AG04449 (cell line): ENCODE measurements at regions not wholly inside any gene's neighbourhood (a gene's known extent, or its start where the extent isn't known, plus 50 kb on each side); places are given as distances from the start of the nearest gene placed in this dataset.

Experiments used
- CTCF ChIA-PET: fragments of 350-600 bp; formaldehyde crosslinking; extraction: SDS; loops from one replicate; lab custom pipeline; 2021; ENCODE audit warnings: antibody characterized with exemption; lab: Yijun Ruan, JAX
- POLR2A ChIA-PET: fragments of 400-600, 350-600 bp; formaldehyde crosslinking; extraction: SDS; loops from one replicate; lab custom pipeline; 2020; ENCODE audit warnings: antibody characterized with exemption, inconsistent platforms; lab: Yijun Ruan, JAX
- DNase-seq: peaks from one replicate; pipeline ENCODE4 v3.0.0-alpha.2; 2010; ENCODE audit warnings: low read depth, low spot score
- H3K4me3 ChIP-seq: 2 replicates; pipeline ENCODE4 v1.5.1; 2011; ENCODE audit warnings: low read depth, mild to moderate bottlenecking, control low read depth, low read length
- TF ChIP-seq, protein P1 (sequence below): IDR thresholded peaks from one replicate; pipeline ENCODE4 v1.5.1; 2011; ENCODE audit warnings: mild to moderate bottlenecking, moderate library complexity, low read length, control low read depth, inconsistent platforms; ENCODE audit not compliant: insufficient read depth; ENCODE audit errors: missing control alignments

DNA sequence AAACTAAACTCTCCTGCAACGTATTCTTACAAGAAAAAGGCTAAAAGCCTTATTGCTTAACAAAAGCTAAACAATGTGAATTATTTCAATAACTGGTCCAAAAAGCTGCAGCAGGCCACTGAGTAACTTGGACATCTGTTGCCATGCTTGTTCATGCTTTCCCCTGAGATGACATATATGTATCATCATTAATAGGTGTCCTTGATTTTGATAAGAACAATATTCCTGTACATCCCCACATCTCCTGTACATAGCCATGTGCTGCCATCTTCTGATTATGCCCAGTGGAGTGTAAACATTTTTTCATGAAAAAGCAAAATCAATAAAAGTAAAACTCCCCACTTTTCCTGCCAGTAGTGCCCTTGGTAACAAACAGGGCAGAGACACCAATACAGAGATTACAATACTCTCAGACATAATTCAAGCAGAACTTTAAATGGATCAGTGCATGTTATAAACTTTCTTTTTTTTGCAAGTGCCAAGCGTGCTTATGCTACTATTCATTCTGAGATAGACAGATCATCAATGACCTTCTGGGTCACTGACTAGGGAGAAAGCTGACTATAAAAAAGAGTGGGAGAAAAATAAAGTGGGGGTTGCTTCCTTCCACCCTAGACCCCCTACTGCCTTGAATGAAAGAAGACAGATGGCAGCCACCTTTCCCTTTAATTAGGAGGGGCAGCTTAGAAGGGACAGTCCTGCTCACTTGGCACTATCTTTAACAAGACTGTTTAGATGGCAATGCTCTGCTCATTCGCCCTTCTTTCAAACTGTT is 205.5 kb upstream of the KLF14 start:
- no peak for DNase-seq
- TF ChIP-seq, protein P1, sequence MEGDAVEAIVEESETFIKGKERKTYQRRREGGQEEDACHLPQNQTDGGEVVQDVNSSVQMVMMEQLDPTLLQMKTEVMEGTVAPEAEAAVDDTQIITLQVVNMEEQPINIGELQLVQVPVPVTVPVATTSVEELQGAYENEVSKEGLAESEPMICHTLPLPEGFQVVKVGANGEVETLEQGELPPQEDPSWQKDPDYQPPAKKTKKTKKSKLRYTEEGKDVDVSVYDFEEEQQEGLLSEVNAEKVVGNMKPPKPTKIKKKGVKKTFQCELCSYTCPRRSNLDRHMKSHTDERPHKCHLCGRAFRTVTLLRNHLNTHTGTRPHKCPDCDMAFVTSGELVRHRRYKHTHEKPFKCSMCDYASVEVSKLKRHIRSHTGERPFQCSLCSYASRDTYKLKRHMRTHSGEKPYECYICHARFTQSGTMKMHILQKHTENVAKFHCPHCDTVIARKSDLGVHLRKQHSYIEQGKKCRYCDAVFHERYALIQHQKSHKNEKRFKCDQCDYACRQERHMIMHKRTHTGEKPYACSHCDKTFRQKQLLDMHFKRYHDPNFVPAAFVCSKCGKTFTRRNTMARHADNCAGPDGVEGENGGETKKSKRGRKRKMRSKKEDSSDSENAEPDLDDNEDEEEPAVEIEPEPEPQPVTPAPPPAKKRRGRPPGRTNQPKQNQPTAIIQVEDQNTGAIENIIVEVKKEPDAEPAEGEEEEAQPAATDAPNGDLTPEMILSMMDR: no peak
- H3K4me3 ChIP-seq: peak overlapping the region; percentile 13; the same call in 1 of the 2 replicates
- CTCF ChIA-PET: interaction anchor here (0.8 to 4.0 kb wide), 8 partner anchors 11 to 101 kb away, joined by 3 to 17 read pairs (median 9); no protein-coding TSS in a partner anchor
- POLR2A ChIA-PET: interaction anchor here (1.0 to 1.2 kb wide), 2 partner anchors 30 kb away, joined by 3 to 4 read pairs; no protein-coding TSS in a partner anchor

DNA sequence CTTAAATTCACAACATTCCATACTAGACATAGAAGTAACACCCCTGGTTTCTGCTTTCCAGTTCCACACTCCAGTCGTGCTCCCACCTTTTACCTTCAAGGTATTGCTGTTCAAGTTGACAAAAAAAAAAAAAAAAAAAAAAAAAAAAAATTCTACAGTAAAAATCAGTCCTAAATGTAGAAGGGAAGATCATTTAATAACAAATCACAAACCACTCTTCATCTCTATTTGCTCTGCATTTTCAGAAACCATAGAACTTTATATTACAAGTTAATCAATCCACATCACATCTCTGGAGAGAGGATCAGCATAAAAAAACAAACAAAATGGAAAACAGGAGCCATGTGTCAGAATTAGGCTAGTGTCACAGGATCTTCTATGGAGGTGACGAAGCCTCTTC is 206.3 kb upstream of the KLF14 start:
- no peak for DNase-seq
- POLR2A ChIA-PET: interaction anchor here (1.0 kb wide), 1 partner anchor 31 kb away, joined by 3 read pairs; no protein-coding TSS in a partner anchor
- CTCF ChIA-PET: interaction anchor here (0.8 to 4.0 kb wide), 7 partner anchors 11 to 100 kb away, joined by 3 to 17 read pairs (median 9); no protein-coding TSS in a partner anchor

DNA sequence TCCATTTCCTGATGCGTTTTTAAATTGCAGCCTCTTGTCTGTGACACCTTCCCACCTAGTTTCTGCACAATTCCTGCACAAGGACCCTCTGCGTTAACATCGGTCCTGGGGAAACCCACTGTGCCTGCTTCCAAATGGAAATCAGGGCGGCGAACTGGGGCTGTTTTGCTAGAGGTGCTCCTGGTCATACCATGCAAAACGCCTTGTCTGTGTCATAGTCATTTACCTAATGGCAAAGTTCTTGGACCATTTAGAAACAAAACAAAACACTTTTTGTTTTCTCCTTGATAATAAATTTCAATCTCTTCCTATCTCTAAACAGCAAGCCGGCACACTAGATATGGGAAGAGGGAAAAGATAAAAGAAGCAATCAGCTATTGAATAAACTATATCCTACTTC is 206.9 kb upstream of the KLF14 start:
- CTCF ChIA-PET: interaction anchor here (0.7 to 3.0 kb wide), 4 partner anchors 19 to 67 kb away, joined by 3 to 14 read pairs (median 11); no protein-coding TSS in a partner anchor

More for the DNA sequence above, 206.3 kb upstream of the KLF14 start:
- peak overlapping the region; percentile 26 for H3K4me3 ChIP-seq
- TF ChIP-seq, protein P1: no peak

DNA sequence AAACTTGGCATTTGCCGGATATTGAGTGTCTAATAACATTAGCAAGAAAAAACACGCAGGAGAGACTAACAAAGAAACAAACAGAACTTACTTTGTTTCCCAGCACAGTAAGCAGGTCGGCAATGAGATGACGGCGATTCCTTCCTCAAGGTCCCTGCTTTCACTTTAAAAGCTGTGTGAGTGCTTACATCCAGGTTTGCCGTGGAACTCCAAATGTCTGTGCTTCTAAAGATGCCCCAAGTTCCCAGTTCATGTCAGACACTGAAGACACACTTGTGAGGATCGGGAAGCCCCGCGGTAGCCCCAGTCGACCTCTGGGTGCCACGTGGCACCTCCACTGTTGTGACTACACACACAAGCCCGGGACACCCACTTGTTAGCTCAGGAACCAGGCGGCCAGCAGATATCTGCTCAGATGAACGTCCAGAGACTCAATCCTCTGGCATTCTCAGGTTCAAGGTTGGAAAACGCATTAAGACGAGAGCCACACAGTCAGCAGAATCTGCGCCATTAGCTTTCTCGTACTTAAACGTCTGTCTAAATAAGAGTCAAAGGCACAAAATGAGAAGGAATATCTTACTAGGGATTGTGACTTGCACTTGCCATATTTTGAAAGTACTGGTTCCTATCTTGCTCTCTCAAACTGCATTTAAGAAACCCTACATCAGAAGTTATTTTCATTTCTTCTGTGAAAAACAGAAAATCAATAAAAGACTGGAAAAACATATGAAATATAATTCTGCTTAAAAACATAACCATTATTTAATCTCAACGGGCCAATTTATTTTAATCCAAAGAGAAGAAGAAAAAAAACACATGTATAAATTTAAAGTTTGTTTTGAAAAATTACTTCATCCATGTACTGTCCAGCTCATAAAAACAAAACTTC is 207.6 kb upstream of the KLF14 start:
- CTCF ChIA-PET: interaction anchor here (0.7 to 3.0 kb wide), 3 partner anchors 18 to 66 kb away, joined by 3 to 13 read pairs (median 9); no protein-coding TSS in a partner anchor
- TF ChIP-seq, protein P1: no peak
- POLR2A ChIA-PET: no interaction called here
- peak overlapping the region; percentile 43 for H3K4me3 ChIP-seq
- DNase-seq: no peak

More for the DNA sequence above, 206.9 kb upstream of the KLF14 start:
- DNase-seq: no peak
- H3K4me3 ChIP-seq: peak overlapping the region; percentile 43
- POLR2A ChIA-PET: no interaction called here
- TF ChIP-seq, protein P1: no peak

DNA sequence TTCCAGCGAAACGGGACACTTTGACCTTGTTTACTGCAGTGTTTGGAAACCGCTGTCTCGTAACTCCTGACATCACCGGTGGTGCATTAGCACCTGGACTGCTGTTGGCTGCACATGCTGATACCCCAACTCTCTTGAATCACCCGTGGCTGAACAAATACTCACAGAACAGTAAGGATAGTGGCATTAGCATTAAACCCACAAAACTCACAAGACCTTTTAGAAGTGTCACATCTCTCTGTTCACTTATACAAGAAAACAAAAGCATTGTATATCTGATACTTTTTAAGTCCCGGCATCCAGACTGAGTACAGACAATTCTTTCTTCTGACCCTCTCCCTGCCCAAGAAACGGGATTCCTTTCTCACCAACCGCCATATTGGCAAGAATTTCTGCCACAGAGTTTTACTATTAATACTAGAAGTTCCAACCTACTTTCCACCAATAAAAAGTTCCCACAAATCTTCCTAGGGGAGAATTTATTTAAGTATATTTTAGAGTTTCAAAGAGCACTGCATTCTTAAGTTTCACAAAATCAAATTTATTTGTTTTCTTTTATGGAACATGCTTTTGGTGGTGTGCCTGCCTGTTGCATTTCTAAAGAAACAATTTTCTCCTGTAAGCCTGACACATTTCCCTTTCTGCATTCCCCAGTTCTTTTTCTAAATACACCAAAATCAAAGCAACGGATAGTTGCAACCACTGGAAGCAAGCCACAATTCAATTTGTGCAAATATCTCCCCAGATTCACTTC is 208.4 kb upstream of the KLF14 start:
- TF ChIP-seq, protein P1: no peak
- no peak overlapping the region for H3K4me3 ChIP-seq
- ChIA-PET CTCF (interaction anchor here (1.5 kb wide), 1 partner anchor 17 kb away, joined by 13 read pairs; no protein-coding TSS in a partner anchor), POLR2A (no interaction called here)
- no peak for DNase-seq
